ENCODE measurements at regions not wholly inside any gene's neighbourhood (a gene's known extent, or its start where the extent isn't known, plus 50 kb on each side); places are given as distances from the start of the nearest gene placed in this dataset.

DNA sequence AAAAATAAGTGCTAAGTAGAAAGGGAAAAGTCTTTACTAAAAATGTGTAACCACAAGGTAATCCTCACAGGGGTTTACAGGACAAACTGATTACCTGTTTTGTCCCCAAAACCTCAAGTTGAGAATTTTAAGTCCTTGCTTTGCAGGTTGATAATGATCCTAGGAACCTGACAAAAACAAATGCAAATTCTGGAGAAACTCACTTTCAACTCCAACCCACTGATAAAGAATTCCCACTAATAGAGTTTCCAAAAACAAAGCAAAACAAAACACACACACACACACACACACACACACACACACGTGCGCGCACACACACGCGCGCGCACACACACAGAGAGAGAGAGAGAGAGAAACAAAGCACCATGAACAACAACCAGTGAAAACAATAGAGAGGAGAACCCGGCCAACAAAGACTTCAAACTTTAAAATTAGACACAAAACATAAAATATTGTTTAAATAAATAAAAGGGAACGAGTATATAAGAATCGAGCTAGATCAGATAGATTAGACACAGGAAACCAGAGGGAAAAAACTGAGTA lies 187.0 kb upstream of the FOXN3 start:
- TF ChIP-seq, protein P1, sequence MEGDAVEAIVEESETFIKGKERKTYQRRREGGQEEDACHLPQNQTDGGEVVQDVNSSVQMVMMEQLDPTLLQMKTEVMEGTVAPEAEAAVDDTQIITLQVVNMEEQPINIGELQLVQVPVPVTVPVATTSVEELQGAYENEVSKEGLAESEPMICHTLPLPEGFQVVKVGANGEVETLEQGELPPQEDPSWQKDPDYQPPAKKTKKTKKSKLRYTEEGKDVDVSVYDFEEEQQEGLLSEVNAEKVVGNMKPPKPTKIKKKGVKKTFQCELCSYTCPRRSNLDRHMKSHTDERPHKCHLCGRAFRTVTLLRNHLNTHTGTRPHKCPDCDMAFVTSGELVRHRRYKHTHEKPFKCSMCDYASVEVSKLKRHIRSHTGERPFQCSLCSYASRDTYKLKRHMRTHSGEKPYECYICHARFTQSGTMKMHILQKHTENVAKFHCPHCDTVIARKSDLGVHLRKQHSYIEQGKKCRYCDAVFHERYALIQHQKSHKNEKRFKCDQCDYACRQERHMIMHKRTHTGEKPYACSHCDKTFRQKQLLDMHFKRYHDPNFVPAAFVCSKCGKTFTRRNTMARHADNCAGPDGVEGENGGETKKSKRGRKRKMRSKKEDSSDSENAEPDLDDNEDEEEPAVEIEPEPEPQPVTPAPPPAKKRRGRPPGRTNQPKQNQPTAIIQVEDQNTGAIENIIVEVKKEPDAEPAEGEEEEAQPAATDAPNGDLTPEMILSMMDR (IDR thresholded peaks at IDR 0.05; ENCODE audit: low read depth, low read length) = no peak
- TF ChIP-seq EZH2phosphoT487 (IDR thresholded peaks at IDR 0.05; ENCODE audit: low read depth) = no peak
- Histone ChIP-seq H2AFZ (ENCODE audit: low read depth, low read length) (no peak overlapping the region), H3K4me1 (ENCODE audit: low read length) (no peaks in the 10 kb centered on the region), H3K9me3 (ENCODE audit: insufficient read depth, low read length) (peaks cover 3% of the 10 kb centered on the region; the same call in 1 of the 2 replicates), H3K4me3 (ENCODE audit: low read length) (no peak overlapping the region), H3K27ac (ENCODE audit: low read length) (no peak overlapping the region), H3K4me2 (ENCODE audit: low read length) (no peak overlapping the region), H4K20me1 (ENCODE audit: insufficient read depth, low read length) (no peaks in the 10 kb centered on the region), H3K27me3 (ENCODE audit: low read depth, low read length) (no peaks in the 10 kb centered on the region), H3K9ac (ENCODE audit: low read length) (no peak overlapping the region), H3K79me2 (ENCODE audit: low read length) (no peaks in the 10 kb centered on the region), H3K36me3 (replicated peaks; ENCODE audit: low read depth, low read length) (peaks cover 5% of the 10 kb centered on the region)

DNA sequence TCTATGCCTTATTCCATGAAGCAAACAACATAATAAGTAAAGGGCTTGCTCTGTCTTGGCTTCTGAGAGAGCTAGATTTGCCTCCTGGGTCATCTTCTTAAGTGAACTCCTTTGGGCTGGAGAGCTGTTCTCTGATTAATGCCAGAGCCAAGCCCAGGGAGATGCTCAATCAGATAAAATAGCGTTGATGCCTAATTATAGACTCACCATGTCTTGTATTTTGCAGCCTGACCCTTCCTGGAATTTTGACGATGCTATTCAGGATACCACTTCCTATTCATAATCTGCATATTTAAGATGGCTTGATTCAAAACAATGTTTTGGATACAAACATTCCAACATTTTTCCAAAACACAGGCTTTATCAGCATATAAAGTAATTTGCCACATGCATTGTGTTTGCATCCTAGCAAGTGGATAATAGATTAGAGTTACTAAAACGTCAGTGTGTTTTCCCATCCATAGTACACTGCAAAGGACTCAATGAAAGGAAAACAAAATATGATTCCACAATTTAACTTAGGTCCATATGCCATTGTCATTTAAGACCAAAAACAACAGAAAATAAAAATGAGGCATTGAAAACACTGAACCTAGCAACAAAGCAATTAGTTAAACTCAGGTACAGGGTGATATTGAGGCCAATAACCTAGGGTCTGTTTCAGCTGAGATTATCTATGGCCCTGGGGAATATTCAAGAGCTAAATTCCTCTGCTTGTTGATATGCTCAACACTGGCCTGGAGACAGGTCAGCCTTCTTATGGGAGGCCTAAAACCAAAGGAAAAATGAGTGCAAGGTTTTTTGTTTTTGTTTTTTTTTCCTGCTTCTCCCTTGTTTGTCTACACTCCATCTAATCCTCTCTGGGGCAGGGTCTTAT lies 184.2 kb upstream of the FOXN3 start:
- H3K27ac ChIP-seq (ENCODE audit: low read length) = no peak overlapping the region
- H3K79me2 ChIP-seq (ENCODE audit: low read length) = no peaks in the 10 kb centered on the region
- peaks cover 14% of the 10 kb centered on the region; the same call in 1 of the 2 replicates for H3K9me3 ChIP-seq (ENCODE audit: insufficient read depth, low read length)
- no peak overlapping the region for H3K4me2 ChIP-seq (ENCODE audit: low read length)
- no peak overlapping the region for H3K4me3 ChIP-seq (ENCODE audit: low read length)
- no peaks in the 10 kb centered on the region for H3K4me1 ChIP-seq (ENCODE audit: low read length)
- H4K20me1 ChIP-seq (ENCODE audit: insufficient read depth, low read length) = no peaks in the 10 kb centered on the region
- TF ChIP-seq, protein P1 (IDR thresholded peaks at IDR 0.05; ENCODE audit: low read depth, low read length) = no peak
- TF ChIP-seq EZH2phosphoT487 (IDR thresholded peaks at IDR 0.05; ENCODE audit: low read depth) = no peak
- H3K9ac ChIP-seq (ENCODE audit: low read length) = no peak overlapping the region
- no peaks in the 10 kb centered on the region for H3K27me3 ChIP-seq (ENCODE audit: low read depth, low read length)
- H3K36me3 ChIP-seq (replicated peaks; ENCODE audit: low read depth, low read length) = peaks cover 10% of the 10 kb centered on the region
- H2AFZ ChIP-seq (ENCODE audit: low read depth, low read length) = no peak overlapping the region

DNA sequence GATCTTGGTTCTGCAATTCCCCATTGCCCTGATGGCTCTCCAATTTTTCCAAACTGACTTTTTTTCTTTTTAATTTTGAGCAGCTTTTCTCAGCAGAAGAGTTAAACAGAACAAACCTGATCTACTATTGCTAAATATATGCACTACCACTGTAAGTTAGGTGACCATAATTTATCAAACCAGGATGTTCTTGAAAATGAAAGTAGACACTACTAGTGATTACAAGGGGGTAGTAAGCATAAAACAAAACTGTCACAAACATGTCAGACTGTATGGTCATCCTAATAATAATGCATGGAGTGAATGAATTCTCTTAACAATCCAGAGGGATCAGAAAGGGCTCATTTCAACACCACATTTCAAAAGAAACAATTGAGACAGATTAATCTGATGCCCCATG lies 183.0 kb upstream of the FOXN3 start:
- Histone ChIP-seq H3K9me3 (ENCODE audit: insufficient read depth, low read length) (peaks cover 12% of the 10 kb centered on the region; the same call in 1 of the 2 replicates), H3K79me2 (ENCODE audit: low read length) (no peaks in the 10 kb centered on the region)

More for the DNA sequence above, 183.0 kb upstream of the FOXN3 start:
- H2AFZ ChIP-seq (ENCODE audit: low read depth, low read length) = no peak overlapping the region
- H3K4me2 ChIP-seq (ENCODE audit: low read length) = no peak overlapping the region
- no peaks in the 10 kb centered on the region for H3K4me1 ChIP-seq (ENCODE audit: low read length)
- no peaks in the 10 kb centered on the region for H3K27me3 ChIP-seq (ENCODE audit: low read depth, low read length)
- no peak overlapping the region for H3K27ac ChIP-seq (ENCODE audit: low read length)
- no peak for TF ChIP-seq EZH2phosphoT487 (IDR thresholded peaks at IDR 0.05; ENCODE audit: low read depth)
- TF ChIP-seq, protein P1 (IDR thresholded peaks at IDR 0.05; ENCODE audit: low read depth, low read length) = no peak
- no peaks in the 10 kb centered on the region for H4K20me1 ChIP-seq (ENCODE audit: insufficient read depth, low read length)
- no peak overlapping the region for H3K4me3 ChIP-seq (ENCODE audit: low read length)
- peaks cover 10% of the 10 kb centered on the region for H3K36me3 ChIP-seq (replicated peaks; ENCODE audit: low read depth, low read length)
- H3K9ac ChIP-seq (ENCODE audit: low read length) = no peak overlapping the region

Data from OCI-LY3 (cell line).